Astrocyte of the cerebellum (primary cell): ENCODE measurements at regions not wholly inside any gene's neighbourhood (a gene's known extent, or its start where the extent isn't known, plus 50 kb on each side); places are given as distances from the start of the nearest gene placed in this dataset.

Experiments used
- DNase-seq: peaks from one replicate; pipeline ENCODE4 v3.0.0-alpha.2; 2011; ENCODE audit warnings: low read depth
- H3K4me3 ChIP-seq: 2 replicates; pipeline ENCODE4 v1.5.1; 2011; ENCODE audit warnings: mild to moderate bottlenecking, low read depth, low read length, moderate library complexity
- CTCF ChIP-seq: IDR thresholded peaks from 2 replicates; pipeline ENCODE4 v1.5.1; 2012; ENCODE audit warnings: low read length, low read depth, moderate library complexity, mild to moderate bottlenecking; ENCODE audit errors: missing control alignments
- in situ Hi-C: cut with HindIII; loops from 2 replicates; pipeline ENCODE4 v1.10.0; 2017; ENCODE audit warnings: low sequenced_read_pairs

GRCh38 chr14:82238649-82239048, 705.0 kb upstream of the SEL1L start:
- no peak for DNase-seq
- in situ Hi-C loops, result no loop called here
- TF ChIP-seq CTCF, result no peak
- H3K4me3 ChIP-seq, result no peak overlapping the region

- in situ Hi-C loops, result no loop called here
- no peak for DNase-seq
- no peak for TF ChIP-seq CTCF
- H3K4me3 ChIP-seq, result no peak overlapping the region
Observed at GRCh38 chr14:82239223-82239622, 705.6 kb upstream of the SEL1L start.

GRCh38 chr14:82244791-82245190, 711.1 kb upstream of the SEL1L start:
- H3K4me3 ChIP-seq, result no peak overlapping the region
- DNase-seq, result no peak
- TF ChIP-seq CTCF, result no peak
- in situ Hi-C loops, result no loop called here

GRCh38 chr14:82251494-82251893, 717.8 kb upstream of the SEL1L start:
- no peak overlapping the region for H3K4me3 ChIP-seq
- TF ChIP-seq CTCF, result no peak
- in situ Hi-C loops, result no loop called here
- DNase-seq, result no peak

GRCh38 chr14:82270286-82270685, 736.6 kb upstream of the SEL1L start:
- DNase-seq, result no peak
- no peak for TF ChIP-seq CTCF

GRCh38 chr14:82298811-82299210, 765.2 kb upstream of the SEL1L start:
- in situ Hi-C loops, result no loop called here
- H3K4me3 ChIP-seq, result no peak overlapping the region
- TF ChIP-seq CTCF, result no peak
- no peak for DNase-seq

More at GRCh38 chr14:82270286-82270685, 736.6 kb upstream of the SEL1L start:
- no peak overlapping the region for H3K4me3 ChIP-seq
- in situ Hi-C loops, result no loop called here

GRCh38 chr14:82309199-82309598, 775.5 kb upstream of the SEL1L start:
- DNase-seq, result no peak
- no peak for TF ChIP-seq CTCF
- in situ Hi-C loops, result no loop called here
- H3K4me3 ChIP-seq, result no peak overlapping the region
